Caki2 (cell line): ENCODE measurements at regions not wholly inside any gene's neighbourhood (a gene's known extent, or its start where the extent isn't known, plus 50 kb on each side); places are given as distances from the start of the nearest gene placed in this dataset.

ENCODE experiments used
- DNase-seq: peaks from one replicate; pipeline ENCODE4 v3.0.0-alpha.2; 2015; ENCODE audit warnings: low read depth
- in situ Hi-C: cut with HindIII; loops from 2 replicates; pipeline ENCODE4 v1.10.0; 2016; ENCODE audit warnings: low sequenced_read_pairs, low pct_unique_long_range_greater_than_20kb, mixed read lengths

DNA sequence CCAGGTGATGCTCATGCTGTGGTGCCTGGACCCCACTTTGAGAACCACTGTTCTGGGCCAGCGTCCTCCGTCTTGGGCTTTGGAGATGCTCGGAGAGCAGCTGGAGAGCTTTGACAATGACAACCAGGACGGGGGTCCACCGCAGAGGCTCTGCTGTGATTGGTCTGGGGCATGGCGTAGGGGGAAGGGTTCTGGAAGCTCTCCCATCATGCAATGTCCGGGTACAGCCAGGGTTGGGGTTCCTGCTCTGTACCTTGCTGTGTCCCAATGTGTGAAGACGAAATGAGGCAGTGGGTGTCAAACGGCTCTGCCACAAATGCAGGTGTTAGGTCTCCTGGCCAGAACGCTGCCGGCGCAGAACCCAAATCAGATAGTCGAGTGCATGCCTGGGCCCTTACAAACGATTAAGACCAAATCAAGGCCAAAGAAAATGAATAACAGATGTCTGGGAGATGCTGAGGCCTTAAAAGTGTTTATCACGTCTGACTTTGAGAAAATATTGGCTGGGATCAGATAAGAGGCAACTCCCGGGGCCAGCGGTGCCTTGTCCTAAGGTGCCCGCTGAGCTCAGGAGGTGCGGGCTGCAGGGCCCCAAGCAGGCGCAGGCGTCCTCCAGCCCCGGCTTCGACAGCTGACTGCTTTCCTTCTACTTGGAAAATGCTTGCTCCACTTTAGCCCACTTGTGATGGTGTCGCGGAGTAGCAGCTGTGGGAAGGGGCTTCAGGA is 117.2 kb downstream of the VAPA start:
- in situ Hi-C loops = no loop called here

DNA sequence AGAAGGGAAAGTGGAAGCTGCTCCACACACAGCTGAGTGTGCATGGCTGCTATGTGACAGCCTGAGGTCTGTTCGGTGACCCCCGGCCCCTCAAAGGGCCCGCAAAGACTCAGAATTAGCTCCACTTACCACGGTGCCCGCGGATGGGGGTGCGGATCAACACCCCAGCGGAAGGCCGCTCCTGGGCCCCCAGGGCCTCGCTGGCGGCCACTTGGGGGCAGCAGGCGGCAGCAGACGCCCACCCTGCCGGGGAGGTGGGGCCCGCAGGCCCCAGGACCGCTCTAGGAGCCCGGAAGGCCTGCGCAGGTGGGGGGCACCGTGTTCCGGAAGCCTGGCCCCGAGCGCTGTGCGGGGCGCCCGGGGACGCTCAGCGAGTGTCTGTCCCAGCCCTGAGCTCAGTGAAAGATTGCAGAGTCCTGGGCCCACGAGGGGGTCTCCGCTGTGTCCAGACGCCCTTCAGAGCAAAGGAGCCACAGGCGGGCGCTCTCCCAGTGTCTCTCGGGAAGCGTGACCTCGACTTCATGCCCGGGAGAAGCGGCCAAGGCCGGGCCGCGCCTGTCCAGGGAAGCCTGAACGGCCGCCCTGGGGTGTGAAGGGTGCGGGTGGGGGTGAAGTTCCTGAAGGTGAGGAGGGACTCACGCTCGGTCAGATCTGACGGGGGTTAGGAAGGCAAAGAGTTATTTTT is 118.7 kb downstream of the VAPA start:
- no peak for DNase-seq
- in situ Hi-C loops = no loop called here

More for the DNA sequence above, 117.2 kb downstream of the VAPA start:
- DNase-seq = no peak

DNA sequence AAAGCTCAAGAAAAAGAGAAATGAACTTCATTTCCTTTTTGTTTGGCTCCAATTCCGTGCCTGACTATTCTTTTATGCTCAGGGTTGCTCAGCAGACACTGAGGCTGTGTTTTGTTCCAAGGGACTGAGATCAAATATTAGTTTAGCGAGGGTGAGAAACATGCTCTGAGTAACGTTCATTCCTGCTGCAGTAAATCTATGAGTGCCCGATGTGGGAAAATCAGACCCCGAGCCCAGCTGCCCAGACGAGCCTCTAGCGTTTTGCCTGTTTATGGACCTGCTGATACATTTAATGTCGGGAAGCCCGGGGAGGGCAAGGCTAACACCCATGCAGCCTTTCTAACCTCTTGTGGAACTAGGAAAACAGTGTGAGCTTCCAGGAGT is 119.2 kb downstream of the VAPA start:
- in situ Hi-C loops = no loop called here
- DNase-seq = no peak

DNA sequence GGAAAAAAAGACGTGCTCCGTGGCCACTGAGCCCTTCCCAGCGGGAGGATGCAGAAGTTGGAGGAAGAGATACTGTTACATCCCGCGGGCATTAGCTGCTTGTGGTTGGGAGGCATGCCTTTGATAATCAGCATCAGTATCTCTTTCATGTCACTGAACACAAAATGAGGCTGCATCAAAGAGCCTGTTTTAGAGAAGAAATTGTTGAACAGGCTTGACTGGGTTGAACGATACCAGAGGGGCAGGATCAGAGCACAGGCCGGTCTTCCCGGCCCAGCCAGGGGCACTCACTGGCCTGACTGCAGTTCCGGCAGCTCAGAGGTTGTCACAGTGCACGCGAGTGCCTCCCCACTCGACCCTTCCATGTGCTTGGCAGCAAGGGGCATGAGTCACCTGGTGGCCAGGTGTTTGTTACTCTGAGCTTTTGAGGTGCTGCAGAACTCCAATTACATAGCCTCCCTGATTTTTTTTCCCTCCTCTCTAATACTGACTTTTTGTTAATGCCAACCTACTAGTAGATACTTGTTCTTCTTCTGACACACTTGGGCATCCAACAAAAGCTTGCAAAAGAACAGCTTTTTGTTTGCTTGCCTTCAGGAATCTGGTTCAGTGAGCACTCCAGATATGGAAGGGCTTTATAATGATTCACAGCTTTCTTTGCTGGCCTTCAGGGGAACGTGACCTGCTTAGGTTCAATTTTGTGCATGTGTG is 121.6 kb downstream of the VAPA start:
- in situ Hi-C loops = no loop called here
- DNase-seq = no peak

DNA sequence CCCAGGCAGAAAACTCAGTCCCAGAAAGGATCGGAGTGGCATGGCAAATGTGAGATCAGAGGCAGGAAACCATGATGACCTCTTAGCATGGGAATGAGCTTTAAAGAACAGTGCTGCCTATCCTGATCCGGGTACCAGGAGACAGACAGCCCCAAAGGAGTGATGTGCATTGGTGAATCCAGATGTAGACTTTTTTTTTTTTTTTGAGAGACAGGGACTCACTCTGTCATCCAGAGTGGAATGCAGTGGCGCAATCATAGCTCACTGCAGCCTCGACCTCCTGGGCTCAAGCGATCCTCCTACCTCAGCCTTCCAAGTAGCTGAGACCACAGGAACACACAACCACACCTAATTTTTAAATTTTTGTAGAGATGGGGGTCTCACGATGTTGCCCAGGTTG is 122.7 kb downstream of the VAPA start:
- DNase-seq = no peak
- in situ Hi-C loops = no loop called here

DNA sequence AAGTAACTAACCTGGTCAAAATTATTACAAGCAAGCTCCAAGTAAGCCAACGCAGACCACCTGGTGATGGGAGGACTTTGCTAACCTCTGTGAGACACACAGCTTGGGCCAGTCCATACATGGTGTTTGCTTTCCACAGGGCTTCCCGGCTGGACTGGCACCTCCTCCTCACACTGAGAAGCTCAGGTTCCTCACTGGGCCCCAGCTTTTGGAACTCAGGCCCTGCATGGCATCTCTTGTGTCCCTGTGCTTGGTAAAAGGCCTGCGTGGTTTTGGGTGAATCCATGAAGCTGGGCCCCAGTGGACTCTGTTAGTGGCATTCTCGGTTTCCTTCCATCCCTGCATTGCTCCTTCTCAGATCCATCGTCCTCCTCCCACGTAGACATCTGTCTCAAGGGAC is 123.4 kb downstream of the VAPA start:
- no peak for DNase-seq
- in situ Hi-C loops = no loop called here

DNA sequence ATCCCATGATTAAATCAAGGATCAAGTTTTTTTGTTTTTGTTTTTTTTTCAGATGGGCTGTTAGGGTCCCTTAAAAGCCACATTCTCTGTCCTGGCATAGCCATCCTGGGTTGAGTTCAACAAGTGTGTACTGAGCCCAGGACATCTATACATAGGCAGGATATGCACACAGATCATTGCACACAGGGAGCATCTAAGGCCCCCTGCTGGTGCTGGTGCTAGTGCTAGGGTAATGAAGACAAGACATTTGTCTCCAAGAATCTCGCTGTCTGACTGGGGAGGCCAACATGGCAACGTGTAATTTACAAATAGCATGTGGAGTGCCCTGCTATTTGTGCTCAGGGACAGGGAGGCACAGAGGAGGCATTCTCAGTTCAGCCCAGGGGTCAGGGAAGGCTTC is 124.5 kb downstream of the VAPA start:
- in situ Hi-C loops = no loop called here

DNA sequence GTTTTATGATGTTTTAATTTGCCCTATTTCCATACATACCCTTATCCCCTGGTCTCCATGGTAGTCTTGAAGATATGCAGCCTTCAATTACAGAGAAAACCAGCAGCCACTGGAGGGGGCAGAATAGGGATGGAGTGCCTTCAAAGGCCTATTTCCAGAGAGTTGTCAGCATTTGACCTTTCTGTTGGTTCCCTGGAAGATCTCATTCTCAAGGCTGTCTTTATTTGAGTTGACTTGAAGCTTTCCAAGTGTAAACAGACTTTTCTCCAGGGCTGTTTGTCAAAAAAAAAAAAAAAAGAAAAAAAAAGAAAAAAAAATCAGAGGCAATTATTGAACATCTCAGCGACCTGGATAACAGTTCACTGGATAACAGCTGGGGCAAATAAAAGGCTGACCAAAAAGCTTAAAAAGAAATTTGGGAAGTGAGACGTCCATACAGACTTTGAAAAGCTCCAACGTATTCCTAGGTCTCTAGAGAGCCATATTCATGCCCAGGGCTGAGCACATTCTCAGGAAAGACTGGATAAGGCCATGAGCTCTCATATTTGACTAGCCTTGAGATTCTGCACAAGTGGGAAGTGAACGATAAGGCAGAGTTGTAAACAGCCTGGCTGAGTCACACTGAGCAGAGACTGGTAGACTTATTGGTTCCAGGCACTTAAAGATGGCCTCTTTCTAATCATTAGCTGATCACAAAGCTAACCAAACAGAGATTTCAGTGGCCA is 126.6 kb downstream of the VAPA start:
- in situ Hi-C loops = no loop called here
- no peak for DNase-seq

More for the DNA sequence above, 124.5 kb downstream of the VAPA start:
- DNase-seq = no peak

DNA sequence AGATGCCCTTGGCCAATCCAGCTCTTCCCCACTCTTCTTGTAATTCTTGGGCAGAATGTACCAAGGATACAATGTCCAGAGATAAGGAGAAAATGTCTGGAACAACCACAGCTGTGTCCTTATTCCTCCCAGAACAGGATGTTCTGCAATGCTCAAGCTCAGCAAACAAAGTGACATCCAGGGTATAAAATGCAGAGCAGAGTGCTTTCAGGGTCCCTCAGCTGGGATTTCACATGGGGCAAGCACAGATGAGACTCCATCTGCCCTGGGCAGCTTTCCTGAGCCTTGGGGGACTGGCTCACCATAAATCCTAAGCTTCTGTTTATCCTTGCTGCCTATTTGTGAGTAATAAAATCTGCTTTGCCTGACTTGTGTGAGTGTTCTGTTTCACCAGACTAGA is 127.4 kb downstream of the VAPA start:
- no peak for DNase-seq

DNA sequence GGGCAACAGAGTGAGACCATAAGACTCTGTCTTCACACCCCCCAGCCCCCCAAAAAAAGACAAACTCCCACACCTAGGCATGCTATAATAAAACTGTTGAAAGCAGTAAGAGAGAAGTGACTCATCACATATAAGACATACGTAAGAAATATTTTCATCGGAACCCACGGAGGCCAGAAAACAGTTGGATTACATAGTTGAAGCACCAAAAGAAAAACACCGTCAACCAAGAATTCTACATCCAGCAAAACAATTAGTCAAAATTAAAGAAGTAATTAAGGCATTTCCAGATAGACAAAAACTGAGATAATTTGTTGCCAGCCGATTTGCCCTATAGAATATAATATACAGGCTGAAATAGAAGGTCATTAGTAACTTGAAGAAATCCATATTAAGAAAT is 128.7 kb downstream of the VAPA start:
- in situ Hi-C loops = no loop called here
- no peak for DNase-seq

More for the DNA sequence above, 127.4 kb downstream of the VAPA start:
- in situ Hi-C loops = no loop called here

DNA sequence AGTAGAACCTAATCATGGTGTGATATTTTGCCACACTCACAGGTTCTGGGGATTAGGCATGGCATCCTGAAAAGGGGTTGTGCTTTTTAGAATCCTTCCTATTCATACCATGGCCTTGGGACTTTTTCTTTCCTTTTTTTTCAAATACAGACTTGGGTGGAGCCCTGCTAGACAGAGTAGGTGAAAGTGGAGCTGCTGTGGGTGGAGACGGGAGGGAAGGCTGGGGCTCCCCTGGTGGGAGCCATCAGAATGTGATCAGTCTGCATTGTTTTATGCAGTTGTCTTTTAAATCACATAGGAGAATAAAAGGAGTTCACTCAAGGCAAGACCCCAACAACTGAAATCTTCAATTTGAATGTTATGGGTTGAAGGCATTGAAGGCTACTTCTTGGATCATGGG is 130.2 kb downstream of the VAPA start:
- DNase-seq = no peak
- in situ Hi-C loops = no loop called here

DNA sequence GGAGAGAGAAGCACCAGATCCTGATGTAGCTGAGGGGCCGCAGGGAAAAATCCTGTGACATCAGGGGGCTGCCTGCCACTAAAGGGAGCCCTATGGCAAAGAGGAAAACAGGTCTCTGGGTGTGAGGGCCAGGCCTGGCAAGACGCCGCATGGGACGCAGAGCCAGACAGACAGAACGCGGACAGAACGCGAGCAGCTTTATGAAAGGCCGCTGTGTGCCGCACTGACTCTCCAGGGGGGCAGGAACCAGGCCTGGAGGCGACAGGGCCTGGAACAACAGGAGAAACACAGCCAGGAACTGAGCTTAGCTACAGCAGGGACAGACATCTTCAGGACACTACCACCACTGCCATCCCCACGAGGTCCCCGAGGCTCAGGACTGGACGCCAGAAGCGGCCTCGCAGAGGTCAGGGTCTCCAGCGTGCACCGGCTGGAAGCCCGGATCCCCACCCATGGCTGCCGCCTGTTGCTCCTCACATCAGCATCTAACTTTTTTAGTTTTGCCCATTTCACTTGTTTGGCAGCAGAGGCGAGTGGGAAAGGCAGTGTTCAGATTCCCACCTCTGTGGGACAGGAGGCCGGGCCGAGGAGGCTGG is 131.6 kb downstream of the VAPA start:
- in situ Hi-C loops = no loop called here
- DNase-seq = no peak

DNA sequence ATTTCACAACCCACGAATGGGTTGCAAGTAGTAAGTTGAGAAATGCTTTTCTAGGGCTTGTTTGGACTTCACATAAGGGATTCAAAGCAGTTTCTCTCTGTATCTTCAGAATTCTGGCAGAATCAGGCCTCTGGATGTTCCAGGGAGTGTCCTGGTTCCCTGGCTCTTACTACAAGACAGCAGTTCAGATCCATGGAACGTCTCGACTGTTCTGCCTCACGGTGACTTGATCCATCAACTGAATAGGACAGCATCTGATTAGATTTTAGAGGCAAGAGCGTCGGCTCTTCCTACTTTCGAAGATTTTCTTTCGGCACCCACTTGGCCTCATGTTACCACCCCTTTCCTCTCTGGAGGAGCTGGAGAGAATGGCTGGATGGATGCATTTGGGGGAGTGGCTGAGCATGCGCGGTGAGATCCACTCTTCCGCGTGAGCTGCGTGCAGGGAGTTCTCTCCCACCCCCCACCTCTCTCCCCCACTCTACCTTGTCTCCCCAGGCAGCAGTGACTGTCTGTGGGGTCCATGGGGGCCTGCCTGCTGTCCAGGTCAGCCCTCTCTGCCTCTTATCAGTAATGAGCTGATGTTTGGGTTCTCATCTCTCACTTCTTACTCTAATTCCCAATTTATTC is 132.5 kb downstream of the VAPA start:
- in situ Hi-C loops = no loop called here
- no peak for DNase-seq

DNA sequence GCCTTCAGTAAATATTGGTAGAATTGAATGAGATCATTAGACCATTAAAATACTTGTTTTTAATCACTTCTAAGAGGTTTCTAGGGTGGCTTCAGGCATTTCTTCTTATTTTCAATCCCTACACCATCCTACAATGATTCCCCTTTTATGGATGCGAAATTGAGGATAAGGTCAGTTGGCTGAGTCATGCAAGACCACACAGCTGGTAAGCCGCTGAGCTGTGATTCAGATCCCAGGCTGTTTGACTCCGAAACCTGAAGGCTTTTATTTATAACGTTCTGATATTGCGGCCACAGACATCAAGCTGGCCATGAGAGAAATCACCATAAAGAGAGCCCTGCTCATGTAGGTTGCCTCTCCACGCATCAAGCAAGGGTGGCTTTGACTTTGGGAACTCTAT is 133.4 kb downstream of the VAPA start:
- no peak for DNase-seq
- in situ Hi-C loops = no loop called here

DNA sequence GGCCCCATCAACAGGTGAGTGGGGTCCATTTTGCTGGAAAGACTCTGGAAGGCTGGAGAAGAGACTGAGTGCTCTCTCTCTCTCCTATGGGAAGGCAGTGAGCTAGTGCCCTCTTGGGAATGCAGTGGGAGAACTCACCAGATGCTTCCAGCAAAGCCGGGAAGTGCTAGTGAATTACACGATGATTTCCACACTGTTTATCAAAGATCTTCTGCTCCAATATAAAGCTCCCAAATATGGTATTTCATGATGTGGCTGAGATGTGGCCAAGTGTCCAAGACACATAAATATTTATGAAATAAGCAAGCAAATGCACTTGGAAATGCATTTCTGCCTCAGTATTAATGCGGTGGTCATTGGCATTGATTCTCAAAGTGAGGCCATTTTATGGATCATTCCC is 135.9 kb downstream of the VAPA start:
- in situ Hi-C loops = no loop called here
- no peak for DNase-seq

DNA sequence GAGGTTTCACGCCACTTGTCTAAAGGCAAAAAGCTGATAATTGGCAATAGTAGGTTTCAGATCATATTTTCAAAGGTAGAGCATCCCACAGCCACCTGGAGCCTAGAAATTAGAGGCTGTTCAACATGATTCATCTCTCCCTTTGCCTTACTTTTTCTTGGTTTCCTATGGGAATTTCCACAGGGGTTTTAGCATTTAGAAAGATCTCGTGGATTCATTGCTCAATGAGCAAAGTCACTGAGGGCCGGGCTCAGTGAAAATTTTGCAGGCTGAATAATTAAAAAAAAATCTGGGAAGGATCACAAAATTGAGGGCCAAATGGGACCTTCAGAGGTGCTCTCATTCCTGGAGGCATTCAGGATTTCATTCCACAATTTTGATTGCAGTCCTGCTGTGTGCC is 137.1 kb downstream of the VAPA start:
- DNase-seq = no peak
- in situ Hi-C loops = no loop called here

DNA sequence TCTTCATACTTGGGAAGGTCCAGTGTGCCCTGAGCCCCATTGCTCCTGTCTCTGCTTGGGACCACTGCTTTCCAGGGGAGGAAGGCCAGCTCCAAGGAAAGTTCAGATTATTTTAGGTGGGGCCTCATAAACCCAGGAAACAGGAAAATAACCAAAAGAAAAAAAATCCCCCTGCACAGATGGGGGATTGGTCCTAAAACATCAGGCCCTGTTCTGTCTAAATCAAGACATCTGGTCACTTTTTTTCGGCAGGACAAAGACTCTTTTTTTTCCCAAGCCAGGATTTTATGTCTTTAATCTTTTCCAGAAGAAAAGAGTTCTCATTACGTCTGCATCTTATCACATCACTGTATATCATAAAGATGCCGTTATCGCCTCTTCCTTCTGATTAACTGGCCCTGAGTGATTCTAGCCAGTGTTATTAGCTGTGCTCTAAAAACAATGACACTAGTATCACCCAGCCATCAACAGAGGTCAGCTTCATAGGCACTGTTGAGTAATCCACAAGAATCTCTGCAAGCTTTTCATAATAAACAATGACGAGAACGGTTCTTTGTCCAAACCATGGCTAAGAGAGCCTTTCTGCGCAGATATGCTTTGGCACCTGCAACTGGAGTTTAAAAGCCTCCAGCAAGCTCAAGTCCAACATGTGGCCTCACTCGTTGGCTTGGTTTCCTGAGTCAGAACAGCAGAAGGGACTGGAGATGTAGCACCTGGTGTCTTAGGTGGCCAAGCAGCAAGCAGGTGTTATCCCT is 138.2 kb downstream of the VAPA start:
- DNase-seq = no peak
- in situ Hi-C loops = no loop called here
